ENCODE measurements at regions not wholly inside any gene's neighbourhood (a gene's known extent, or its start where the extent isn't known, plus 50 kb on each side); places are given as distances from the start of the nearest gene placed in this dataset.

- H3K9ac ChIP-seq (ENCODE audit: low read depth, low read length): no peak overlapping the region
- H2AFZ ChIP-seq (ENCODE audit: low read depth, low read length): no peak overlapping the region
- H4K20me1 ChIP-seq (ENCODE audit: insufficient read depth, low read length): no peaks in the 10 kb centered on the region
- H3K27ac ChIP-seq (ENCODE audit: low read length): no peak overlapping the region
- no peaks in the 10 kb centered on the region for H3K27me3 ChIP-seq (ENCODE audit: insufficient read depth, low read length, poor library complexity)
- no peak overlapping the region for H3K4me2 ChIP-seq (ENCODE audit: insufficient read depth, low read length)
- H3K79me2 ChIP-seq (ENCODE audit: insufficient read depth, low read length): no peaks in the 10 kb centered on the region
- TF ChIP-seq EZH2 (IDR thresholded peaks at IDR 0.05; ENCODE audit: borderline replicate concordance, low read depth, low read length, severe bottlenecking): no peak
- no peak for TF ChIP-seq CTCF (IDR thresholded peaks at IDR 0.05; ENCODE audit: borderline replicate concordance, extremely low read depth, low read length, poor library complexity, severe bottlenecking)
- no peaks in the 10 kb centered on the region for H3K4me1 ChIP-seq (ENCODE audit: insufficient read depth, low read length)
- DNase-seq (no peak), ATAC-seq (ENCODE audit: insufficient read depth, low read depth) (no peak)
- no peak overlapping the region for H3K4me3 ChIP-seq (ENCODE audit: low read depth in 1 of 2, low read length in 2 of 2)
- no peaks in the 10 kb centered on the region for H3K9me3 ChIP-seq (ENCODE audit: insufficient read depth, low read length, severe bottlenecking)
- H3K36me3 ChIP-seq (ENCODE audit: insufficient read depth, low read length): no peaks in the 10 kb centered on the region
Measured at GRCh38 chr6:167500961-167501360, 176.1 kb downstream of the TTLL2 start.

GRCh38 chr6:167501831-167502385, 177.0 kb downstream of the TTLL2 start:
- TF ChIP-seq CTCF (IDR thresholded peaks at IDR 0.05; ENCODE audit: borderline replicate concordance, extremely low read depth, low read length, poor library complexity, severe bottlenecking): peak; percentile 17
- TF ChIP-seq EZH2 (IDR thresholded peaks at IDR 0.05; ENCODE audit: borderline replicate concordance, low read depth, low read length, severe bottlenecking): no peak
- Histone ChIP-seq H3K79me2 (ENCODE audit: insufficient read depth, low read length) (no peaks in the 10 kb centered on the region), H3K4me3 (ENCODE audit: low read depth in 1 of 2, low read length in 2 of 2) (no peak overlapping the region), H4K20me1 (ENCODE audit: insufficient read depth, low read length) (no peaks in the 10 kb centered on the region), H3K4me1 (ENCODE audit: insufficient read depth, low read length) (no peaks in the 10 kb centered on the region), H3K9me3 (ENCODE audit: insufficient read depth, low read length, severe bottlenecking) (no peaks in the 10 kb centered on the region), H3K4me2 (ENCODE audit: insufficient read depth, low read length) (no peak overlapping the region), H3K36me3 (ENCODE audit: insufficient read depth, low read length) (no peaks in the 10 kb centered on the region), H2AFZ (ENCODE audit: low read depth, low read length) (no peak overlapping the region), H3K27me3 (ENCODE audit: insufficient read depth, low read length, poor library complexity) (no peaks in the 10 kb centered on the region), H3K27ac (ENCODE audit: low read length) (no peak overlapping the region), H3K9ac (ENCODE audit: low read depth, low read length) (no peak overlapping the region)
- DNase-seq (no peak), ATAC-seq (ENCODE audit: insufficient read depth, low read depth) (no peak)

GRCh38 chr6:167502471-167502870, 177.6 kb downstream of the TTLL2 start:
- Histone ChIP-seq H3K79me2 (ENCODE audit: insufficient read depth, low read length) (no peaks in the 10 kb centered on the region), H3K9ac (ENCODE audit: low read depth, low read length) (no peak overlapping the region), H3K4me1 (ENCODE audit: insufficient read depth, low read length) (no peaks in the 10 kb centered on the region), H4K20me1 (ENCODE audit: insufficient read depth, low read length) (no peaks in the 10 kb centered on the region), H3K27ac (ENCODE audit: low read length) (no peak overlapping the region), H3K4me2 (ENCODE audit: insufficient read depth, low read length) (no peak overlapping the region), H3K9me3 (ENCODE audit: insufficient read depth, low read length, severe bottlenecking) (no peaks in the 10 kb centered on the region), H3K4me3 (ENCODE audit: low read depth in 1 of 2, low read length in 2 of 2) (no peak overlapping the region), H2AFZ (ENCODE audit: low read depth, low read length) (no peak overlapping the region), H3K36me3 (ENCODE audit: insufficient read depth, low read length) (no peaks in the 10 kb centered on the region), H3K27me3 (ENCODE audit: insufficient read depth, low read length, poor library complexity) (no peaks in the 10 kb centered on the region)
- no peak for DNase-seq
- TF ChIP-seq CTCF (IDR thresholded peaks at IDR 0.05; ENCODE audit: borderline replicate concordance, extremely low read depth, low read length, poor library complexity, severe bottlenecking): no peak
- TF ChIP-seq EZH2 (IDR thresholded peaks at IDR 0.05; ENCODE audit: borderline replicate concordance, low read depth, low read length, severe bottlenecking): no peak
- no peak for ATAC-seq (ENCODE audit: insufficient read depth, low read depth)
